ENCODE measurements at regions not wholly inside any gene's neighbourhood (a gene's known extent, or its start where the extent isn't known, plus 50 kb on each side); places are given as distances from the start of the nearest gene placed in this dataset.

GRCh38 chr6:56832225-56832624 lies 122.7 kb upstream of the BEND6 start:
- TF ChIP-seq GATA3 (IDR thresholded peaks at IDR 0.05; ENCODE audit: low read depth, low read length) (no peak), GATA2 (IDR thresholded peaks at IDR 0.05; ENCODE audit: low read depth, low read length) (no peak)
